Keratinocyte (primary cell): ENCODE measurements at regions not wholly inside any gene's neighbourhood (a gene's known extent, or its start where the extent isn't known, plus 50 kb on each side); places are given as distances from the start of the nearest gene placed in this dataset.
A peak's percentile ranks its signal among the peaks of the same experiment; 100 is the strongest.

ENCODE experiments used
- DNase-seq: peaks from one replicate; pipeline ENCODE4 v3.0.0-alpha.2; 2011; ENCODE audit warnings: low read depth, missing footprints, low spot score
- FAIRE-seq: peaks from 2 replicates; lab custom pipeline; 2011; peaks lifted over from hg19 to GRCh38; lab: Jason Lieb, UNC
- H2AFZ ChIP-seq: 2 replicates; pipeline ENCODE4 v1.6.0; 2012; ENCODE audit warnings: low read length, control low read depth, inconsistent platforms; ENCODE audit not compliant: control insufficient read depth
- H3K27ac ChIP-seq: 2 replicates; pipeline ENCODE4 v1.5.1; 2011; ENCODE audit warnings: low read length; ENCODE audit not compliant: control insufficient read depth, insufficient read depth
- H3K27me3 ChIP-seq: 3 replicates; pipeline ENCODE4 v1.6.0; 2011; ENCODE audit warnings: low read length; ENCODE audit not compliant: control insufficient read depth, insufficient read depth; ENCODE audit errors: extremely low read depth
- H3K36me3 ChIP-seq, 2 experiments: 2 replicates in 1 of 2; 3 replicates in 1 of 2; pipeline ENCODE4 v1.5.1; 2011; ENCODE audit warnings: low read length in 2 of 2, mild to moderate bottlenecking in 1 of 2; ENCODE audit not compliant: control insufficient read depth in 2 of 2, insufficient read depth in 2 of 2; ENCODE audit errors: extremely low read depth in 1 of 2
- H3K4me1 ChIP-seq: 3 replicates; pipeline ENCODE4 v1.5.1; 2011; ENCODE audit warnings: low read length; ENCODE audit not compliant: control insufficient read depth, insufficient read depth; ENCODE audit errors: extremely low read depth
- H3K4me2 ChIP-seq: 3 replicates; pipeline ENCODE4 v1.6.0; 2011; ENCODE audit warnings: low read depth, low read length; ENCODE audit not compliant: control insufficient read depth, insufficient read depth; ENCODE audit errors: extremely low read depth
- H3K4me3 ChIP-seq, 3 experiments: fragments of 200-600 bp in 1 of 3; sonication (generic) in 1 of 3; 2 replicates in 2 of 3; 3 replicates in 1 of 3; pipeline ENCODE4 v1.5.1; 2011 to 2016; ENCODE audit warnings: low read length in 3 of 3, mild to moderate bottlenecking in 3 of 3, control low read depth in 2 of 3, inconsistent platforms in 1 of 3, low read depth in 1 of 3, mixed read lengths in 1 of 3, mixed run types in 1 of 3, moderate library complexity in 1 of 3; ENCODE audit not compliant: control insufficient read depth in 2 of 3, insufficient read depth in 2 of 3; ENCODE audit errors: extremely low read depth in 1 of 3
- H3K79me2 ChIP-seq: 2 replicates; pipeline ENCODE4 v1.6.0; 2012; ENCODE audit warnings: low read length; ENCODE audit not compliant: control insufficient read depth, insufficient read depth
- H3K9ac ChIP-seq: 3 replicates; pipeline ENCODE4 v1.6.0; 2011; ENCODE audit warnings: low read length; ENCODE audit not compliant: control insufficient read depth, insufficient read depth; ENCODE audit errors: extremely low read depth
- H3K9me1 ChIP-seq: 3 replicates; pipeline ENCODE4 v1.6.0; 2011; ENCODE audit warnings: low read length; ENCODE audit not compliant: control insufficient read depth, insufficient read depth; ENCODE audit errors: extremely low read depth
- H3K9me3 ChIP-seq: 2 replicates; pipeline ENCODE4 v1.5.1; 2012; ENCODE audit warnings: low read depth, low read length; ENCODE audit not compliant: control insufficient read depth
- H4K20me1 ChIP-seq: 3 replicates; pipeline ENCODE4 v1.6.0; 2011; ENCODE audit warnings: low read length; ENCODE audit not compliant: control insufficient read depth, insufficient read depth; ENCODE audit errors: extremely low read depth
- CTCF ChIP-seq, 3 experiments: IDR thresholded peaks in 1 of 3; conservative IDR thresholded peaks in 1 of 3; optimal IDR thresholded peaks in 1 of 3; 2 replicates in 2 of 3; 3 replicates in 1 of 3; pipeline versions ENCODE3 to v1.5.1; 2011; ENCODE audit warnings: low read length in 3 of 3, mild to moderate bottlenecking in 3 of 3, moderate library complexity in 2 of 3, control low read depth in 1 of 3, inconsistent platforms in 1 of 3; ENCODE audit not compliant: insufficient read depth in 2 of 3; ENCODE audit errors: extremely low read depth in 1 of 3
- EZH2 ChIP-seq: IDR thresholded peaks from one replicate; pipeline ENCODE4 v1.6.1; 2012; ENCODE audit warnings: inconsistent platforms, mild to moderate bottlenecking, low read length, moderate library complexity
- dilution Hi-C: fragments of 300-500 bp; cut with MboI; formaldehyde crosslinking; loops from one replicate; pipeline ENCODE4 v1.7.0; 2020; ENCODE audit warnings: low sequenced_read_pairs; ENCODE audit not compliant: extremely low pct_ligation_motif_present

GRCh38 chr14:106308839-106309389 lies 782.5 kb downstream of the TMEM121 start:
- dilution Hi-C loops: no loop called here
- H2AFZ ChIP-seq: no peak overlapping the region
- no peaks in the 10 kb centered on the region for H3K27me3 ChIP-seq
- H3K9me1 ChIP-seq: no peaks in the 10 kb centered on the region
- no peak overlapping the region for H3K9ac ChIP-seq
- no peaks in the 10 kb centered on the region for H3K4me1 ChIP-seq
- FAIRE-seq (no peak), DNase-seq (no peak)
- no peaks in the 10 kb centered on the region for H4K20me1 ChIP-seq
- H3K36me3 ChIP-seq: no peaks in the 10 kb centered on the region
- no peaks in the 10 kb centered on the region for H3K79me2 ChIP-seq
- TF ChIP-seq EZH2 (no peak), CTCF (optimal IDR thresholded peaks at IDR 0.05 in 1 of 3, IDR thresholded peaks at IDR 0.05 in 1 of 3, conservative IDR thresholded peaks at IDR 0.05 in 1 of 3; ENCODE audit: extremely low read depth in 1 of 3, insufficient read depth in 2 of 3, low read length in 3 of 3) (peak in 2 of 3 experiments; percentile 32 to 68)
- no peak overlapping the region for H3K4me2 ChIP-seq
- no peak overlapping the region for H3K4me3 ChIP-seq
- peaks cover 2% of the 10 kb centered on the region for H3K9me3 ChIP-seq
- H3K27ac ChIP-seq: no peak overlapping the region

- Histone ChIP-seq H2AFZ (no peak overlapping the region), H3K27ac (no peak overlapping the region), H3K9me3 (peaks cover 2% of the 10 kb centered on the region), H3K79me2 (no peaks in the 10 kb centered on the region), H4K20me1 (no peaks in the 10 kb centered on the region), H3K4me1 (no peaks in the 10 kb centered on the region), H3K36me3 (no peaks in the 10 kb centered on the region), H3K4me3 (no peak overlapping the region), H3K4me2 (no peak overlapping the region), H3K27me3 (no peaks in the 10 kb centered on the region), H3K9ac (no peak overlapping the region), H3K9me1 (no peaks in the 10 kb centered on the region)
- DNase-seq: no peak
- no peak for FAIRE-seq
- TF ChIP-seq CTCF (optimal IDR thresholded peaks at IDR 0.05 in 1 of 3, IDR thresholded peaks at IDR 0.05 in 1 of 3, conservative IDR thresholded peaks at IDR 0.05 in 1 of 3; ENCODE audit: extremely low read depth in 1 of 3, insufficient read depth in 2 of 3, low read length in 3 of 3) (no peak), EZH2 (no peak)
- dilution Hi-C loops: no loop called here
These were observed 783.0 kb downstream of the TMEM121 start for GRCh38 chr14:106309423-106309822.
